HG02759 (cell line): ENCODE measurements at regions not wholly inside any gene's neighbourhood (a gene's known extent, or its start where the extent isn't known, plus 50 kb on each side); places are given as distances from the start of the nearest gene placed in this dataset.
A peak's percentile ranks its signal among the peaks of the same experiment; 100 is the strongest.
"Not testable (repeated sequence)": the region's sequence is repeated elsewhere in the genome, so short reads cannot be mapped to it uniquely, and the experiment has no call there.

Experiments used
- ATAC-seq: cut with Tn5 transposase; IDR thresholded peaks from one replicate; pipeline ENCODE4 v1.9.1; 2021; ENCODE audit warnings: mild to moderate bottlenecking, moderate library complexity; ENCODE audit not compliant: unreplicated experiment

DNA sequence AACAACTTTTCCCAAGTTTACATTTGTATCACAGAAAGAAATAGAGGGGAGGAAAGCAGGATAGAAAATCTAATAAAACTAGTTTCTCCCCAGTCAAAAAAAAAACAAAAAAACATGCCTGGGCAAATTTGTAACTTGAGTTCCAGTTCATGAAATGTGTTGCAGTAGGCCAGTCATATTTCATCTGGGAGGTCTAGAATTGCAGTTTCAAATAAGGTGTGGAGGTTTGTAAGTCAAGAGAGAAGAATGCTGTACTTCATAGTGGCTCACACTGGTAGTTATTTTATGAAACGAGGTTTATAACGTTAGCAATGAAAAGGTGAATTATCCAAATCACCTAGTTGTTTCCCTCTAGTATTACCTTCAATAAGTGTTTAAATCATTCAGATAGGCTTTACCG is 1313.9 kb upstream of the SLC39A10 start:
- ATAC-seq = no peak

DNA sequence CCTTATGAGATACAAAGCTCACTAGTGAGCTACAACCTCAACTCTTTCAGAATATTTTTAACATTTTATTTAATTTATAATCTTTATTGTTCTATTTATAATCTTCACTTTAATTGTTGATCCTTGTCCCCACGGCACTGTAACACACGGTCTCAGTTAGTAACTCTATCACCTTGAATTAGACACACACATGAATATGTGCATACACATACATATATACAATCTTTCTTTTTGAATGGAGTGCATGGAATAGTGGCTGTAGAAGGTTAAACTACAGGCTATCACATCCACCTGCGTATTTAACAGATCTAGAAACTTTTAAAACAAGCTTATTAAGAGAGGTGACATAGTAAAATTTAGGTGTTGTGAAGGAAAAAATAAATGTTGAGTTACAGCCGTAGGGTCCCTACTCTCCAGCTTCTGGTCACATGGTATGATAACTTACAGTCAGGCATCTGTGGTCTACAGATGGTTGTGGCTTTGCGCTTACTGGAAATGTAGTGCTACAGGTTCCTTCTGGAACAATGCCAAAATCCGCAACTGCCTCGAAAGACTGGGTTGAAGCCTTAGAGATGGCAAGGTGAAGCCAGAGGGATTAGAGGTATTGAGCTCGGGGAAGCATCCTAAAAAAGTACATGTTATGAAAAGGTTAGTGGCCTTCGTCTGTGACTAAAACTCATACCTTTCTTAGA is 1324.1 kb upstream of the SLC39A10 start:
- no peak for ATAC-seq

DNA sequence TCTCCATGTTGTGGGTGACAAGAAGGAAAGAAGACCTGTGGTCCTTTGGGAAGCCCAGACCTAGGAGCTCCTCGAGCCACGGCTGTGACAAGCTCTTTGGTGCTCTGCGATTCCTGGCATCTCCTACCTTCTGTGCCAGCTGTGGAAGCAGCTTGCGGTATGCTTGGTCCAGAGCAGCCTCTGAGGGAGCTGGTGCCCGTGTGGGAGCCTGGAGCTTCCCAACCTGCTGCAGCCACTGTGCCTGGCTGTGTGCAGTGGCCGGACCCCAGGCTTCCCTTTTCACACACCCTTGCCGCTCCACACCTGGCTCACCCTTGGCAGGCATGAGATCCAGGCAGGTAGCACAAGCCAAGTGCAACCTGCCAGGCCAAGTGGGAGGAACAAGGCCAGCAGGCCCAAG is 1328.6 kb upstream of the SLC39A10 start:
- no peak for ATAC-seq

DNA sequence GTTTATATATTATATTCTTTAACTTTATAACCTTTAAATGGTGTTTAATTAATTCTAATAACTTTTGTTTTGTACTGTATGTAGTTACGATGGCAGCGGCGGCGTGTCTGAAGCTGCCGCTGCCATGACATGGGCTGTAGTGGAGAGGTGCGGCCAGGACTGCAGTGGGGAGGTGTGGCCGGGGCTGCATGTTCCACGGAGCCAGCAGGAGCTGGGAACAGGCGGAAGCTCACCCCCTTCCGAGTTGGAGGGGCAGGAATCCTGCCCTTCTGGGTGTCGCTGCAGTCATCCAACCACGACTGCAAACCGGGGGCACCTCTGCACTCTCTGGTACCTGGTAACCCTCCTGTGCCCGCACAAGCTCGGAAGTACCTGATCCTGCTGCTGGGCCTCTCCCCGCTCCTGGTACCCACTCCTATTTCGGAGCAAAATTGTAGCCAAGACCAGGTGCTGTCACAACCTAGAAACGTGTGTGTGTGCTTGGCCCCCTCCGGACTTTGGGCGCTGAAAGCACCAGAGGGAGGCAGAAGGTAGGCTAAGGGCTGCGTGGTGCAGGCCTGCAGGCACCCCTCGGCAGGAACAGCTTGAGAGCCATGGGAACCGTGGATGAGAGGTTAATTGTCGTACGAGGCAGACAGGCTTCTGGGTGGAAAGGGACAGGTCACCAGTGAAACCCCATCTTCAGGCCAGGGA is 1329.7 kb upstream of the SLC39A10 start:
- ATAC-seq = no peak

DNA sequence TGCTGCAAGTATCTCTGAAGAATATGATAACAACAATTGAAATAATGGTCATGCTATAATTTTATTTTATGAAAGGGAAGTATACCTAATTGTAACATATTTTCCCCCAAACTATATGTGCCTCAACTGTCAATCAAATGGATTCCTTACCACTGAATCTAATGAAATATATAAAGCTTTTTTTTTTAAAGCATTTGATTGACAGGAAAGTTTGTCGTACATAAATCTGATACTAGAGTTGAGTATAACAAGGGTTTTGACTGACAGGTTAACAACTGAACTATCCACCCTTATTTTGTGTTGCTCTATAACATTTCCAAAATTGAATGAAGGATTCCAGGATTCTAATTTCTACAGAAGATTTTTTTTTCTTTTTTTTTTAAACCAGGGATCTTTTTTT is 1333.3 kb upstream of the SLC39A10 start:
- ATAC-seq = no peak

DNA sequence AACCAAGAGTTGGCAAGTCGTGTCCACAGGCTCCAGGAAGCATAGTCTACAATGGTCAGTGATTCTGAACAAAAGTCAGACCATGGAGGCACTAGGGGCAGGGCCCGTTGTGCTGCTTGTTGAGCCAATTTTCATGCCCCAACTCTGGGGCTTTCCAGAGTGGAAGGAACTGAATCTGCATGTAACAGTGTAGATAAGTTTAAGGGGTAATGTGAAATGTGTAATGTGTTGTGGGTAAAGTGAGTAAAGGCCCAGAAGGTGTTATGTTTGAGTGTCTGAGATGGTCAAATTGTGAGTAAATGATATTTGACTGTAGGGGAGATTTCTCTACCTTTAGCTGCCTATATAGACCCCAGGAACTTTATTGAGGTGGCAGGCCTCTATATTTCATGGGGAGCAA is 1336.5 kb upstream of the SLC39A10 start:
- no peak for ATAC-seq

DNA sequence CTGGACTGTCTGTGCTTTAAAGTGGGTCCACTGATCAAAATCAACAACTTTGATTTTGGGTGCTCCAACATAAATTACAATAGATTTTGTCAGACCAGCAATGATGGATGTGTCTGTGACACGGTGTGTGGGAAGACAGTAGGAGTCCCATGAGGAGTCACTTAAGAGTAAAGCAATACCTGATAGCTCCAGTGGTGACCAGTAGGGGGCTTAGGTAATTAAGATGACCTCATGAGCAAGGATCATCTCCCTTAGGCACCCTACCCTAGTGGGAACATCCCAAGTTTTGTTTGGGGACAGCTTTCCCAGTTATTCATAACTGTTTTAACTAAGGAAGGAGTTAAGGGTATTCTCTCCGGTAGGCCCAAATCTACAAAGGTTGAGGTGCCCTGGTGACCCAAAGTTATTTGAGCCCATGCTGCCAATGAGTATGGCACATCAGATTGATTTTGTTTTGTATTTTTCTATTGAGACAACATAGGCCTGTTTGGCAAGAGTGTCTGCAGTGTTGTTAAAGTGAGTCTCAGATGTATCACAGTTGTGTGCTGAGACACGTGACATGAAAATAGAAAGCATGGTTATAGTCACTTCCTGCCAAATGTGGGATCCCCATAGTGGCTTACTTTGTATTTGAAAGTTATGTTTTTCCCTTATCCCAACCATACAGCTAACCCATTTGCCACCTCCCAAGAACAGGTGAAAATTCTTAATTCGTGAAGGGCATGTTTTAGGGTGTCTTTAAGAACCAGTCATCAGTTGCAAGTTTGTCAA is 1337.6 kb upstream of the SLC39A10 start:
- ATAC-seq = peak; percentile 80

DNA sequence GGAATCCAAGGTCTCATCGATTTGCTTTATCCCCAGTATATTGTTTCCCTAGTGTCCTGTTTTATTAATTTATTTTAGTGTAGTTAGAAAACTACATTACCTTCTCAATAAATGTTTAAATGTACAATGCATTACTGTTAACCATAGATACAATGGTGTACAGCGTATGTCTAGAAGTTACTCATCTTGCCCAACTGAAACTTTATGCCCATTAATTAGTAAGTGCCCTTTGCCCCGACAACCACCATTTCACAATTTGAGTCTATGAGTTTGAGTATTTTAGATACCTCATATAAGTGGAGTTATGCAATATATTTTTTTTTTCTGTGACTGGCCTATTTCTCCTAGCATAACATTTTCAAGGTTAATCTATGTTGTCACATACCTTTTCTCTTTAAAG is 1343.0 kb upstream of the SLC39A10 start:
- no peak for ATAC-seq

DNA sequence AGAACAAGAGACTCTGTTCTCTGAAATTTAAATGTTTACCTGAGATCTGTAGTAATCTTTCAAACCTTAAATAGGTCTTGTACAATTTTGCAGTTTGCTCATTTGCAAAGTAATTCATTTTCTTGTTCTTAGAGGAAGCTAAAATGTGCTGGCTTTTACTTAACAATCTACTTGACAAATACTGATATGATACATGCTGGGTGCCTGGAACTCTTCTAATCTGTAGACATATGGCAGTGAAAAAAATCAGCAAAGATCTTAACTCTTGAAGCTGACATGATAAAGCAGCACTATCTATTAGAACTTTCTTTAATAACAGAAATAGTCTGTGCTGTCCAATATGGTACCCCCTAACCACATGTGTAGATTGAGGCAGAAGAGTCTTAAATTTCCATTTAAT is 1352.8 kb upstream of the SLC39A10 start:
- no peak for ATAC-seq

DNA sequence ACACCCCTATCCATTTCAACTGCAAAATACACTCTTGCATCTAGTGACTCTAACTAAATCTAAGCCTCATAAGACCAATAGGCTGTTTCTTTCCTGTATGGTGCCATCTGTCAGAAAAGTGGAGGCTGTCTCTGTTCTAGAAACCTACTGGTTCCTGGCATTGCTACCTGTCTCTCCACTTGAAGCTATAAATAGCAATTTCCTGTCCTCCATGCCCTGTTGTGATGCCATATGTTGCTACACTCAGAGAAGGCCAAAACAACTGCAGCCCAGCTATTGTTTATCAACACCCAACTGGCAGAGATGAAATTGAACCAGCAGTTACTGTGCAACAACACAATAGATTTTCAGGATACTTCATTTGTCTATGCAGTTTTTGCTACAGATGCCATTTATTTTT is 1355.1 kb upstream of the SLC39A10 start:
- ATAC-seq = no peak

DNA sequence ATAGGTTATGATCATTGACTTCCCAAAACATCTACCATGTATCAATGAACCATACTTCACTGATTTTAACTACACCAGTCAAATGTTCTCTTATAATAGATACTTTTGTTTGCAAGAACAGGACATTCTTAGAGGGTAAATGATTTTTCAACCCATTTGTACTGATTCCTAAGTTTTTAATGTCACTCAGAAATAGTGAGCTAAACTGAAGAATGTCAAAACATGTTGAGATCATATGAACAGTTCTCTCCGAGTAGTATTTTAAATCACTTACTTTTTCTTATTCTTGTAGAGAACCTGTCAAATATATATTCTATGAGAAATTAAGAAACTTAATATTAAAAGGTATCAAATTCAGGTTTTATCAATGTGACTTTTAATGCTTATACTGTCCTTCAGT is 1362.9 kb upstream of the SLC39A10 start:
- no peak for ATAC-seq

DNA sequence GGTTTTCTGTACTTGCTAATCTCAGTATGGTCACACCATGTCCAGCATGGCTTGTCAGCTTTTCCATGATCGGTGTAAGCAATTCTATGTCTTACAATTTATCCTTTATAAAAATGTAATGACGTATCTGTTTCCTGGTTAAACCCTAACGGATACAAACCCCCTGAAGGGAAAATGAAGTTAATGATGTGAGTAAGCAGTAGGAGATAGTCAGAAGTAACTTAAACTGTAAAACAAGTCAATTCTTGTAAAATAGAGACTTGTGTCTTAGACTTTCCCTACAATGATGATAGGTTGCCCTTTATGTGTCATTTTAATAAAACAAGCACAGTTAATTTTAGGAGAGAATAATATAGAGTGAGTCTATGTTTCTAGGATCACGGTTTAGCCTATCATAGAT is 1365.9 kb upstream of the SLC39A10 start:
- ATAC-seq = no peak

DNA sequence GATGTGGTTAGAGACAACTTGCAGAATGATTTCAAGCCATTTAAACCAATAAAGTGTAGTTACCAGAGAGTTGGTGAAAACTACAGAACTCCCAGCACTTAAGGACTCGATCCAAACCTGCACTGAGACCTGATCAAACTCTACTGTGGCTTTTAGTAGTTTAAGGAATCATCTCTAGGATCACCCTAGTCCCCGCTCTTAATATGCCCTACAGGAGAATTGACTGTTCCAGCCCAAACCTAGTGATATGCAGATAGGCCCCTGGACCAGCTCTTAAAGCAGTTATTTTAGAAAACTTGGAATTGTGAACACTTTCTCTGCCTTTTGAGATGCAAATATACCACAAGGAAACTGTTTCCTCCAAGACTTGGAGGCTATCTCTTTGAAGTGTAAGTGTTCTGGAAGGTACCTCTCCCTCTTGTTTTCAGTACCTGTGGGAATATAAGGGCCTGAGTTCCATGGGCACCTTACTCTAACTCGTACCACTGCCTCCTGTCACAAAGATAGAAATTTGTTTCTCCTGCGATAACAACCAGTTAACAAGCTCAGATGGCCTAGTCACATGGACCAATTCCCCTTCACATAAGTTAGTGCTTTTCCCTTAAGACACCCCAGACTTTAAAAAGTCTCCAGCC is 1367.2 kb upstream of the SLC39A10 start:
- ATAC-seq = no peak

DNA sequence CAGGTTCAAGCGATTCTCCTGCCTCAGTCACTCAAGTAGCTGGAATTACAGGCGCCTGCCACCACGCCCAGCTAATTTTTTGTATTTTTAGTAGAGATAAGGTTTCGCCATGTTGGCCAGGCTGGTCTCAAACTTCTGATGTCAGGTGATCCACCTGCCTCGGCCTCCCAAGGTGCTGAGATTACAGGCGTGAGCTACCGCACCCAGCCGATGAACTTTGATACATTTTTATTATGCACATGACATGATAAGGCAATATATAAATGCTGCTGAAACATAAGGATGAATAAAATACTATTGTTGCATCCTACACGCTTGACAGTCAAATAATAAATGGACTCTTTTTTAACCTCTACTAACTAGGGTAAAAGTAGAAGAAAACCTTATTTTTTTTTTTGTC is 1380.4 kb upstream of the SLC39A10 start:
- not testable (repeated sequence) for ATAC-seq

DNA sequence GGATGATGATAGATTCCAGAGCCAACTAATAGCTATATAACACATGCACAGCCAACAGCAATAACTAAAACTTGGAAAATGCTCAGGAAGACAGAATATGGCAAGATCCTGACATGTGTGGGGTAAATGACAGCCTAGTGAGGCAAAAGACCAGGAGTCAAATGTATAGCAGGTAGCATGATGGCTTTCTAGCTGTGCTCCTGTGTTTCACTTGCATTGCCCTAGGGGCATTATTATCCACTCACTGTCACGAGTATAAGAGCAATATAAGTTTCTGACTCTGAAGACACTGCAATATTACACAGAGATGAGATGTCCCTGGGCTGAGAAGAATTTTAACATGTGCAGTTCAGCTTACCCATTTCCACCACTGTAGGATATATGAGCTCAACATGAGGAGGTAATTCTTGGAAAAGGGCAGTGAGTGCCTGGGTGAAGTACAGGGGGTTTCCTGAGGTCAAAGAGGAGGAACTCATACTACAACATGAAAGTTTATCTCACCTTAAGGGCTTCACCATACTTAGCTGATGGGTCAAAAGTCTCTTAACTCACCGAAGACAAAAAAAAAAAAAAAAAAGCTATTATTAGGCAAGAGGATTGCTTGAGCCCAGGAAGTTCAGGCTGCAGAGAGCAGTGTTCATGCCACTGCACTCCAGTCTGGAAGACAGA is 1385.6 kb upstream of the SLC39A10 start:
- ATAC-seq = no peak

DNA sequence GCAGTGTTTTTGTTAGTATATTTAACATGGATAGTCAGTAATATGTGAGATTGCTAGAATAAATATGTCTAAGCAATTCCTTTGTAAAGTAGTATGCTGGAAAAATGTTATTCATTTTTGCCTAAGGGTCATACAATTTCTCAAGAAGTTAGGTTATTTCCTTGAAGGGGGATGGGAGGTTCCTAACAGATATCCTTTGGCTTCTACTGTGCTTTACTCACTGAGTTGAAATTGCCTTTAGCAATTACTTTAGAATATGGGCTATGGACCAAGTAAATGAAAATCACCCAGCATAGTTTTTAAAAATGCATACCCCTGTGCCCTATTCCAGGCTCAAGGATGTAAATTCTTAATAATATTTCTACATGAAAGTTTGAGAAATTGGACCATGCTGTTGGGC is 1386.4 kb upstream of the SLC39A10 start:
- no peak for ATAC-seq

DNA sequence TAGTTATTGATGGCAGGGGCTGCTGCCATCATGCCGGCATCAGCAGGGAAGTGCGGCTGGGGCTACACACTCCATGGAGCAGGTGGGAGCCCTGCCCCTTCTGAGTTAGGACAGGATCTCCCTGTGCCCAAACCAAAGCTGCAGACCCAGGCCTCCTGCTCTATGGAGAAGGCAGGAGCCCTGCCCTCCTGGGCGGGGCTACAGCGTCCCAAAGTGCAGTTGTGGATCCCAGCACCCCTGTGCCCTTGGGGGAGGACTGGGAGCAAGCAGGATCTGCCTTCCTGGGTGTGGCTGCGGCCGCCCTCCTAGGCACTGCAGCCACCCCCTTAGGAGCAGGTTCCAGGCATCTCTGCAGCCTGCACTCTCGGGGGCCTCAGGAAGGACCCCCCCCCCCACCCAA is 1392.4 kb upstream of the SLC39A10 start:
- no peak for ATAC-seq

DNA sequence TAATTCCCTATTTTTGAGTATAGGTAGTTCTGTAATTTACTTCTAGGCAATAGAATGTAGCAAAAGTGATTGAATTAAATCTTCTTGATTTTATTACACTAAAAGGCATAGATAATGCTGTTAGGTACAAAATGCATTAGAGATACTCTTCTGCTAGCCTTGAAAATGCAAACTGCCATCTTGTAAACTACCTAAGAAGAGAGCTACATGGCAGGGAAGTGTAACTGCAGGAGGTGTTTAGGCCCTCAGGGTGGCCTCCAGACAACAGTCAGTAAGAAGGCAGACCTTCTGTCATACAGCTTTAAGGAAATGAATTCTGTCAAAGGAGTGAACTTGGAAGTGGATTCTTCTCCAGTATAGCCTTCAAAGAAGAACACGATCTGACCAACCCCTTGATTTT is 1396.8 kb upstream of the SLC39A10 start:
- no peak for ATAC-seq

DNA sequence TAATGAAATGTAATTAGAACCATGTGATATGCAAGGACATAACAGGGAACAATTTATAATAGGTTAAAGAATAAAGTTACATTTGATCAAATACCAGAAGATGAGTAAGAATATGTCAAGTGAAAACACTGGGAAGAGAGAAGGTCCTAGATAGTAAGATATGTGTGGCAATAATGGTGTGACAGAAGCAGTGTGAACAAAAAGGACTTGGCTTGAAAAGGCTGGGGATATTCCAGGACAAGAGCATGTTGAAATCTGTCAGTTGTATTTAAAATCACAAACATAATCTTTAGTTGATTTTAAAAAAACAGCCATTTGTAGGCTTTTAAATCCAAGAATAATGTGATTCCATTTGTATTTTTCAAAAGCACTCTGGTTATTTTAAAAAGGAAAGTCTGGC is 1399.9 kb upstream of the SLC39A10 start:
- no peak for ATAC-seq

DNA sequence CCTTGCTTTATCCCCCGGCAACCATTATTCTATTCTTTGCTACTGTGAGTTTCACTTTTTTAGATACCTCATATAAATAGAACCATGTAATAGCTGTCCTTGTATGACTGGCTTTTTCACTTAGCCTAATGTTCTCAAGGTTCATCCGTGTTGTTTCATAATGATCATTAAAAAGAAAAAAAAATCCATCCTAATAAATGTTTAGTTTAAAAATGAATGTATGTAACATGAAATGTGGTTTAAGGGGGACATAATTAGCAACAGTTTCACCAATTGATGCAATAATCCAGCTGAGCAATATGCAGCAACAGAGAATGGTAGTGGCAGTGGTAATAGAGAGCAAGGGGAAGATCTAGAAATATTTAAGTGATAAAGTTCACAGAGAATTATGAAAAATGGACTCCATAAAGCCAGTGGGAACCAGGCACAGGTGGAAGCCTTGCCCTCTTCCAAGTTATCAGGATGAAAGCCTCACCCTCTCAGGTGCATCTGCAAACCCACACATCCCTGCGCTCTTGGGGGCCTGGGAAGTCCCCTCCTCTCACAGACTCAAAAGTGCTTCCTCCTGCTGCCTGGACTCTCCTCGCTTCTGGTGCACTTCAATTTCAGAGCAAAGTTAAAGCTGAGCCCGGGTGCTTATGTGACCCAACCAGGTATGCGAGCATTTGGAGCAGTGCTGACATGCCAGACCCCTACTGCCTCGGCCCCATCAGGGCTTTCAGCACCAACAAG is 1403.3 kb upstream of the SLC39A10 start:
- no peak for ATAC-seq
